ENCODE measurements at regions not wholly inside any gene's neighbourhood (a gene's known extent, or its start where the extent isn't known, plus 50 kb on each side); places are given as distances from the start of the nearest gene placed in this dataset.

DNA sequence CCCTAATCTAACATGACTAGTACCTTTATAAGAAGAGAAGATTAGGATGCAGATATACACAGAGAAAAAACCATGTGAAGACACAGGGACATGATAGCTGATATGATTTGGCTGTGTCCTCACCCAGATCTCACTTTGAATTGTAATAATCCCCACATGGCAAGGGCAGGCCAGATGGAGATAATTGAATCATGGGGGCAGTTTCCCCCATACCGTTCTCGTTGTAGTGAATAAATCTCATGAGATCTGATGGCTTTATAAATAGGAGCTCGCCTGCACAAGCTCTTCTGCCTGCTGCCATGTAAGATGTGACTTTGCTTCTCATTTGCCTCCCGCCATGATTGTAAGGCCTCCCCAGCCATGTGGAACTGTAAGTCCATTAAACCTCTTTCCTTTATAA is 364.3 kb downstream of the FBXW7 start:
- H3K27ac Mint-ChIP-seq = no peak overlapping the region
- H3K27ac ChIP-seq (ENCODE audit: low read depth, low read length) = no peak overlapping the region
- H3K27me3 ChIP-seq (ENCODE audit: control insufficient read depth in 2 of 2, insufficient read depth in 2 of 2, low read length in 2 of 2) = no peaks in the 10 kb centered on the region
- no peaks in the 10 kb centered on the region for H3K9me3 Mint-ChIP-seq
- no peak overlapping the region for H3K4me3 ChIP-seq (ENCODE audit: low read length)
- ChIA-PET POLR2A (interaction anchor here (0.7 kb wide), 1 partner anchor 9 kb away, joined by 3 read pairs; no protein-coding TSS in a partner anchor), CTCF (interaction anchor here (1.5 kb wide), 1 partner anchor 13 kb away, joined by 3 read pairs; no protein-coding TSS in a partner anchor)
- no peaks in the 10 kb centered on the region for H3K36me3 ChIP-seq (ENCODE audit: control insufficient read depth in 2 of 3, insufficient read depth in 3 of 3, low read length in 3 of 3)
- peaks cover 0 to 6% (median 0%) of the 10 kb centered on the region in 7 donors for H3K4me1 Mint-ChIP-seq
- no peak for ATAC-seq
- peaks cover 0 to 2% (median 0%) of the 10 kb centered on the region in 5 donors for H3K36me3 Mint-ChIP-seq
- H3K4me3 Mint-ChIP-seq = no peak overlapping the region
- no peaks in the 10 kb centered on the region for H3K9me3 ChIP-seq (ENCODE audit: control insufficient read depth in 2 of 3, low read length in 3 of 3)
- peaks cover 0 to 15% (median 0%) of the 10 kb centered on the region in 5 donors for H3K27me3 Mint-ChIP-seq
- no peaks in the 10 kb centered on the region for H3K4me1 ChIP-seq (ENCODE audit: control insufficient read depth in 2 of 2, insufficient read depth in 2 of 2, low read length in 2 of 2)
- no peak for DNase-seq
- intact Hi-C loops (cut with micrococcal nuclease) = no loop called here

DNA sequence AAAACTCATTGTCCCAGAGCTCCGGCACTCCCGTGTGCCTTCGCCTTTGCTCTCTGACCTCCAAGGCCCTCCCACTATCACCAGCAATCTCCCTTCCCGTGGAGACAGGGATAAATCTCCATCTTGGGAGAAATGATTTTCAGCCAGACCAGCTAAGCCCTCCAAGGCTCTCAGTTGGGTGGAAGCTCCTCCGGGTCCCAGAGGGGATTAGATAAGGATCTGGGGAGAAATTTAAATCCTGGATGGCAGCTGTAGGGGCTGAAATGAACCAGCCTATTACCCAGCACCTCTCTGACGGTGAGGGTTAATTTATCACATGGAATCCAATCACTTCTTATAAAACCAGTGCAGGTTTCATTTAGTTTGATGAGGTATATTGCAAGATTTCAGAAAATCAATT is 366.2 kb downstream of the FBXW7 start:
- no peak overlapping the region for H3K27ac ChIP-seq (ENCODE audit: low read depth, low read length)
- H3K27ac Mint-ChIP-seq = no peak overlapping the region
- no peaks in the 10 kb centered on the region for H3K4me1 ChIP-seq (ENCODE audit: control insufficient read depth in 2 of 2, insufficient read depth in 2 of 2, low read length in 2 of 2)
- peaks cover 0 to 1% (median 0%) of the 10 kb centered on the region in 11 donors for H3K9me3 Mint-ChIP-seq
- no peak overlapping the region for H3K4me3 ChIP-seq (ENCODE audit: low read length)
- DNase-seq (no peak), ATAC-seq (no peak)
- H3K9me3 ChIP-seq (ENCODE audit: control insufficient read depth in 2 of 3, low read length in 3 of 3) = no peaks in the 10 kb centered on the region
- H3K36me3 Mint-ChIP-seq = no peaks in the 10 kb centered on the region
- peaks cover 0 to 14% (median 0%) of the 10 kb centered on the region in 5 donors for H3K27me3 Mint-ChIP-seq
- no peaks in the 10 kb centered on the region for H3K27me3 ChIP-seq (ENCODE audit: control insufficient read depth in 2 of 2, insufficient read depth in 2 of 2, low read length in 2 of 2)
- ChIA-PET POLR2A (no interaction called here), CTCF (interaction anchor here (1.2 kb wide), 1 partner anchor 16 kb away, joined by 3 read pairs; no protein-coding TSS in a partner anchor)
- H3K4me1 Mint-ChIP-seq = peaks cover 0 to 6% (median 0%) of the 10 kb centered on the region in 7 donors
- H3K36me3 ChIP-seq (ENCODE audit: control insufficient read depth in 2 of 3, insufficient read depth in 3 of 3, low read length in 3 of 3) = no peaks in the 10 kb centered on the region
- H3K4me3 Mint-ChIP-seq = no peak overlapping the region
- intact Hi-C loops (cut with micrococcal nuclease) = no loop called here

DNA sequence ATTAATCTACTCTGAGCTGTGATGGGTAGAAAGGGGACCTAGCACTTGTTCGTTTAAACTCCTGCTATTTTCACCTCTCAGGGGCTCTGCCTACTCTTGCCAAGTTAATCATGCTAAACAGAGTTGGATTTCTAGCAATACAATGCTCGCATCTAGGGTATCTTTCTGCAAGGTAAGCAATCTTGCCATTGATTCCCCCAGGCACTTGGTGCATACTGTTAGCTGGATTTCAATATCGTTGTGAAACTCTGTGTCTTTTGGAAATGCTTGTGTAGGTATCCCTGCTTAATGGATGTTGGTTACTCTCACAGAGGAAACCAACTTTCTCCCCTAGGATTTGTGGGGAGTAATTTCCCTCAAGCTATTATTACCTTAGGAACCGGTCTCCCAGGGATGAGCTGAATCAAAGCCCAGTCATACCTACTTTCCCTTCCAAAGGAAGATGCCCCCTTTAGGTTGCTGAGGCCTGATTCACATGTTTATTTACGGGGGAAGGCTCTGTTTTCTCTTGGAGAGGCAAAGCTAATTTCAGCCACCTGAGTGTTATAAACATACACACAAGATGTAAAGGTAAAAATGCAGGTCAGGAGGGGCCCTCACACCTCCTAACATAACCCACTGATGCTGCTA is 366.8 kb downstream of the FBXW7 start:
- no peaks in the 10 kb centered on the region for H3K4me1 ChIP-seq (ENCODE audit: control insufficient read depth in 2 of 2, insufficient read depth in 2 of 2, low read length in 2 of 2)
- peaks cover 0 to 6% (median 1%) of the 10 kb centered on the region in 7 donors for H3K4me1 Mint-ChIP-seq
- intact Hi-C loops (cut with micrococcal nuclease) = no loop called here
- H3K36me3 ChIP-seq (ENCODE audit: control insufficient read depth in 2 of 3, insufficient read depth in 3 of 3, low read length in 3 of 3) = no peaks in the 10 kb centered on the region
- ATAC-seq = no peak
- peaks cover 0 to 18% (median 0%) of the 10 kb centered on the region in 5 donors for H3K27me3 Mint-ChIP-seq
- DNase-seq = no peak
- no peaks in the 10 kb centered on the region for H3K36me3 Mint-ChIP-seq
- H3K27ac Mint-ChIP-seq = peak overlapping the region in 1 of 9 donors; percentile 5
- ChIA-PET POLR2A (no interaction called here), CTCF (no interaction called here)
- H3K4me3 ChIP-seq (ENCODE audit: low read length) = no peak overlapping the region
- no peaks in the 10 kb centered on the region for H3K27me3 ChIP-seq (ENCODE audit: control insufficient read depth in 2 of 2, insufficient read depth in 2 of 2, low read length in 2 of 2)
- no peaks in the 10 kb centered on the region for H3K9me3 ChIP-seq (ENCODE audit: control insufficient read depth in 2 of 3, low read length in 3 of 3)
- H3K4me3 Mint-ChIP-seq = no peak overlapping the region
- H3K9me3 Mint-ChIP-seq = peaks cover 0 to 1% (median 0%) of the 10 kb centered on the region in 11 donors
- no peak overlapping the region for H3K27ac ChIP-seq (ENCODE audit: low read depth, low read length)

DNA sequence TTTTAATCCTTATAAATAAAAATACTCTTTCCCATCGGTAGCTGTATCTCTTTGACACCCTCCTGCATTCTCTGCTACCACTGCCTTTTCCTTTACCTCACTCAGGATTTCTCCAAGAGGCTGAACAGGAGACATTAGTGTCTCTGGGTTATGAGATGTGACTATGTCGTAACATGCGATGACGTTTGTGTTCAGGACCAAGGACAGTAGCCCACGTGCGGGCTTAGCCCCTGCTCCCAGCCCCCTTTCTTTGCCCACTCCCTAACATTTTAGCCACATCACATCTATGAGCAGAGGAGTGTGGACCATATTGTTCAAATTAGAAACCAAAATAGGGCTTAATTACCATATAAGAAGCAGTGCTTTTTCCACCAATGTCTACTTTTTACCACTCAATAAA is 369.3 kb downstream of the FBXW7 start:
- H3K9me3 Mint-ChIP-seq = peaks cover 0 to 1% (median 0%) of the 10 kb centered on the region in 11 donors
- peaks cover 0 to 31% (median 0%) of the 10 kb centered on the region in 5 donors for H3K27me3 Mint-ChIP-seq
- Histone ChIP-seq H3K27ac (ENCODE audit: low read depth, low read length) (no peak overlapping the region), H3K27me3 (ENCODE audit: control insufficient read depth in 2 of 2, insufficient read depth in 2 of 2, low read length in 2 of 2) (no peaks in the 10 kb centered on the region), H3K4me3 (ENCODE audit: low read length) (no peak overlapping the region), H3K9me3 (ENCODE audit: control insufficient read depth in 2 of 3, low read length in 3 of 3) (no peaks in the 10 kb centered on the region), H3K4me1 (ENCODE audit: control insufficient read depth in 2 of 2, insufficient read depth in 2 of 2, low read length in 2 of 2) (no peaks in the 10 kb centered on the region), H3K36me3 (ENCODE audit: control insufficient read depth in 2 of 3, insufficient read depth in 3 of 3, low read length in 3 of 3) (no peaks in the 10 kb centered on the region)
- intact Hi-C loops (cut with micrococcal nuclease) = no loop called here
- no peaks in the 10 kb centered on the region for H3K36me3 Mint-ChIP-seq
- DNase-seq (no peak), ATAC-seq (no peak)
- H3K4me1 Mint-ChIP-seq = peaks cover 0 to 6% (median 0%) of the 10 kb centered on the region in 7 donors
- no peak overlapping the region for H3K4me3 Mint-ChIP-seq
- ChIA-PET POLR2A (no interaction called here), CTCF (no interaction called here)
- no peak overlapping the region for H3K27ac Mint-ChIP-seq

DNA sequence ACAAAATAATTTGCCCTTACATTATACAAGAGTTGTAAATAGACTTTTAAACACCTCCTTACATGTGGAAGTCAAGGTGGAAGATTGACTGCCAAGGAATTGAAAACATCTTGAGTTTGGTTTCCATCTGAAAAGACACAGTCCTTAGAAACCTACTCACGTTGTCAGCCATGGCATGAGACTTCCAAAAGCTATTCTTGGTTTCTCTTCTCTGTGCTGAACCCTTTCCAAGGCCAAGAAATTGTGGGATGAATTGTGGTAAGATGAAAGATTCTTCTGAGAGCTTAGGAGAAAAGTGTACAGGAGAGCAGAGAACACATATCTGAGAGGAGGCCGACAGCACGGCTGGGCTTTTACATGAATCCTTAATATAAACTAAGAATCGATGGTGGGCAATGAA is 370.0 kb downstream of the FBXW7 start:
- intact Hi-C loops (cut with micrococcal nuclease) = no loop called here
- H3K36me3 Mint-ChIP-seq = no peaks in the 10 kb centered on the region
- H3K4me1 Mint-ChIP-seq = peaks cover 0 to 6% (median 2%) of the 10 kb centered on the region in 7 donors
- ChIA-PET CTCF (interaction anchor here (0.6 kb wide), 1 partner anchor 312 kb away, joined by 3 read pairs; no protein-coding TSS in a partner anchor), POLR2A (no interaction called here)
- no peak overlapping the region for H3K4me3 Mint-ChIP-seq
- Histone ChIP-seq H3K9me3 (ENCODE audit: control insufficient read depth in 2 of 3, low read length in 3 of 3) (no peaks in the 10 kb centered on the region), H3K4me1 (ENCODE audit: control insufficient read depth in 2 of 2, insufficient read depth in 2 of 2, low read length in 2 of 2) (no peaks in the 10 kb centered on the region), H3K27me3 (ENCODE audit: control insufficient read depth in 2 of 2, insufficient read depth in 2 of 2, low read length in 2 of 2) (no peaks in the 10 kb centered on the region), H3K4me3 (ENCODE audit: low read length) (no peak overlapping the region), H3K36me3 (ENCODE audit: control insufficient read depth in 2 of 3, insufficient read depth in 3 of 3, low read length in 3 of 3) (no peaks in the 10 kb centered on the region), H3K27ac (ENCODE audit: low read depth, low read length) (no peak overlapping the region)
- H3K27ac Mint-ChIP-seq = no peak overlapping the region
- peaks cover 0 to 1% (median 0%) of the 10 kb centered on the region in 11 donors for H3K9me3 Mint-ChIP-seq
- DNase-seq = no peak
- ATAC-seq = no peak
- H3K27me3 Mint-ChIP-seq = peaks cover 0 to 35% (median 0%) of the 10 kb centered on the region in 5 donors

DNA sequence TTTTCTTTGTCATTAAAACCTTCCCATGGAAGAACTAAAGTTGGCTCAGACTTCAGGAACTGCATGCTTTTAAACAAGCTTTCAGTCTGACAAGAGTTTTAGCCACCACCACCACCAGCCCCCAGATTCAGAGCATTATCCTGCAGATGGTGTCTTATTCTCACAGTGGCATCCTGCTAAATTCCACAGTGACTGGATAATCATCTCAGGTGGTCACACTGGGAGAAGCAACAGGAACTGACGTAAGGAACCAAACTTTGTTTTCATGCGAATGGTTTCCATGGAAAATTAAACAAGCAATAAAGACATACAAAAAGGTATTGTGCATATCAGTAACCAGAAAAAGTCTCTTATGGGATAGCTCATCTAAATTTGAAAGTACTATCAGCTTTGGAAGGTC is 370.7 kb downstream of the FBXW7 start:
- H3K27me3 Mint-ChIP-seq = peaks cover 0 to 35% (median 0%) of the 10 kb centered on the region in 5 donors
- intact Hi-C loops (cut with micrococcal nuclease) = no loop called here
- POLR2A ChIA-PET = no interaction called here

DNA sequence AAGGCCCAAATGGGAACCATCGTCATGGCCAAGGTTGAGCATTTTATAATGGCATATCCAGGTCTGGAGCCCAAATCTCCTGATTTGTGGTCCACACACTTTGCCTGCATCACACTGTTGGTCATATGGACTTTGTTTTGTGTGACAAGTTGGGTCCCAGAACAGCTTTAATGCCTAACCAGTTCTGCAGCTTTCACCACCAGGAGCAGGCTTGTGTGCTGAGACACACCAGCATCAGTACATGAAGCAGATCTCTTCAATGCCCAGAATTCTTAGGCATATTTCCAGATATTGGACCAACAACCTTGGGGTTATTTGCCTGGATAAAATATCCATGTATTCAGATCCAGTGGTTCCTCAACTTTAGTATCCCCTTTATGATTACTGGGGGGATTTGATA is 371.3 kb downstream of the FBXW7 start:
- H3K36me3 ChIP-seq (ENCODE audit: control insufficient read depth in 2 of 3, insufficient read depth in 3 of 3, low read length in 3 of 3) = no peaks in the 10 kb centered on the region
- no peaks in the 10 kb centered on the region for H3K4me1 ChIP-seq (ENCODE audit: control insufficient read depth in 2 of 2, insufficient read depth in 2 of 2, low read length in 2 of 2)
- no peaks in the 10 kb centered on the region for H3K27me3 ChIP-seq (ENCODE audit: control insufficient read depth in 2 of 2, insufficient read depth in 2 of 2, low read length in 2 of 2)
- ATAC-seq (no peak), DNase-seq (no peak)
- H3K27ac Mint-ChIP-seq = peak overlapping the region in 1 of 9 donors; percentile 19
- POLR2A ChIA-PET = no interaction called here
- intact Hi-C loops (cut with micrococcal nuclease) = loop anchor here in 1 of 2 donors (5.0 kb wide), 1 partner anchor 47 kb away; no protein-coding TSS in a partner anchor
- no peak overlapping the region for H3K4me3 ChIP-seq (ENCODE audit: low read length)
- H3K27me3 Mint-ChIP-seq = peaks cover 0 to 33% (median 0%) of the 10 kb centered on the region in 5 donors
- no peaks in the 10 kb centered on the region for H3K36me3 Mint-ChIP-seq
- no peak overlapping the region for H3K4me3 Mint-ChIP-seq
- H3K4me1 Mint-ChIP-seq = peaks cover 0 to 10% (median 2%) of the 10 kb centered on the region in 7 donors
- H3K9me3 ChIP-seq (ENCODE audit: control insufficient read depth in 2 of 3, low read length in 3 of 3) = no peaks in the 10 kb centered on the region
- peaks cover 0 to 1% (median 0%) of the 10 kb centered on the region in 11 donors for H3K9me3 Mint-ChIP-seq
- CTCF ChIA-PET = no interaction called here
- H3K27ac ChIP-seq (ENCODE audit: low read depth, low read length) = no peak overlapping the region

More for the DNA sequence above, 370.7 kb downstream of the FBXW7 start:
- DNase-seq = no peak
- CTCF ChIA-PET = no interaction called here
- Mint-ChIP-seq H3K4me1 (peaks cover 0 to 6% (median 2%) of the 10 kb centered on the region in 7 donors), H3K4me3 (no peak overlapping the region), H3K27ac (no peak overlapping the region), H3K36me3 (no peaks in the 10 kb centered on the region), H3K9me3 (peaks cover 0 to 1% (median 0%) of the 10 kb centered on the region in 11 donors)
- H3K9me3 ChIP-seq (ENCODE audit: control insufficient read depth in 2 of 3, low read length in 3 of 3) = no peaks in the 10 kb centered on the region
- H3K4me3 ChIP-seq (ENCODE audit: low read length) = no peak overlapping the region
- no peak for ATAC-seq
- no peak overlapping the region for H3K27ac ChIP-seq (ENCODE audit: low read depth, low read length)
- no peaks in the 10 kb centered on the region for H3K27me3 ChIP-seq (ENCODE audit: control insufficient read depth in 2 of 2, insufficient read depth in 2 of 2, low read length in 2 of 2)
- no peaks in the 10 kb centered on the region for H3K4me1 ChIP-seq (ENCODE audit: control insufficient read depth in 2 of 2, insufficient read depth in 2 of 2, low read length in 2 of 2)
- no peaks in the 10 kb centered on the region for H3K36me3 ChIP-seq (ENCODE audit: control insufficient read depth in 2 of 3, insufficient read depth in 3 of 3, low read length in 3 of 3)
